ENCODE measurements at regions not wholly inside any gene's neighbourhood (a gene's known extent, or its start where the extent isn't known, plus 50 kb on each side); places are given as distances from the start of the nearest gene placed in this dataset.

DNA sequence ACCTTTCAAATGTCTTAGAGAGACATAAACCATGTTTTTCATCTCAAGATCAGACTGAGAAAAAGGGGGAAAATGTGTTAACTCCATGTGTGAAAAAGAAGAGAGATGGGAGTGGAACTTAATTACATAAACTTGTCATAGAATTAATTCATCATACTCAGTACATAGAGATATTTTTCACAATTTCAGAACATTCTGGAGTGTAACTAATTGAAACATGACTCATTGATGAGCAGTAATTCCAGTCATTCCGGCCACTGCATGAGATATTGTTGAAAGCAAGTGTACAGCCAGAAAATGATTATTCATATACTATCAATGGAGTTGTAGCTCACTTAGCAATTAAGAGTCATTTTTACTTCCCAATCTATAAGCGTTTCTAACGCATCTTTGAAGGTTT, 739.3 kb downstream of the LTN1 start:
- TF ChIP-seq POLR2A (IDR thresholded peaks at IDR 0.05) = no peak
- TF ChIP-seq, protein P1, sequence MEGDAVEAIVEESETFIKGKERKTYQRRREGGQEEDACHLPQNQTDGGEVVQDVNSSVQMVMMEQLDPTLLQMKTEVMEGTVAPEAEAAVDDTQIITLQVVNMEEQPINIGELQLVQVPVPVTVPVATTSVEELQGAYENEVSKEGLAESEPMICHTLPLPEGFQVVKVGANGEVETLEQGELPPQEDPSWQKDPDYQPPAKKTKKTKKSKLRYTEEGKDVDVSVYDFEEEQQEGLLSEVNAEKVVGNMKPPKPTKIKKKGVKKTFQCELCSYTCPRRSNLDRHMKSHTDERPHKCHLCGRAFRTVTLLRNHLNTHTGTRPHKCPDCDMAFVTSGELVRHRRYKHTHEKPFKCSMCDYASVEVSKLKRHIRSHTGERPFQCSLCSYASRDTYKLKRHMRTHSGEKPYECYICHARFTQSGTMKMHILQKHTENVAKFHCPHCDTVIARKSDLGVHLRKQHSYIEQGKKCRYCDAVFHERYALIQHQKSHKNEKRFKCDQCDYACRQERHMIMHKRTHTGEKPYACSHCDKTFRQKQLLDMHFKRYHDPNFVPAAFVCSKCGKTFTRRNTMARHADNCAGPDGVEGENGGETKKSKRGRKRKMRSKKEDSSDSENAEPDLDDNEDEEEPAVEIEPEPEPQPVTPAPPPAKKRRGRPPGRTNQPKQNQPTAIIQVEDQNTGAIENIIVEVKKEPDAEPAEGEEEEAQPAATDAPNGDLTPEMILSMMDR (IDR thresholded peaks at IDR 0.05) = no peak
